A549 (cell line): ENCODE measurements at regions not wholly inside any gene's neighbourhood (a gene's known extent, or its start where the extent isn't known, plus 50 kb on each side); places are given as distances from the start of the nearest gene placed in this dataset.

ENCODE experiments used
- ATAC-seq, 2 experiments: fragments of 200-7000 bp in 1 of 2; fragments of >200 bp in 1 of 2; cut with Nextera tagmentation in 1 of 2; cut with Tn5 transposase in 1 of 2; 3 replicates each; pipeline versions ENCODE4 v1.8.0 to v1.9.1; 2018 to 2020; ENCODE audit warnings: mild to moderate bottlenecking in 1 of 2, moderate library complexity in 1 of 2
- CTCF ChIA-PET: fragments of 300-600 bp; sonication (Branson Sonifier 250); formaldehyde crosslinking; extraction: SDS; loops from one replicate; lab custom pipeline; 2021; ENCODE audit warnings: antibody characterized with exemption, inconsistent platforms; lab: Yijun Ruan, JAX
- POLR2A ChIA-PET: fragments of 350-600 bp; formaldehyde crosslinking; extraction: SDS; loops from one replicate; lab custom pipeline; 2021; ENCODE audit warnings: antibody characterized with exemption, inconsistent platforms; lab: Yijun Ruan, JAX
- DNase-seq, 2 experiments: peaks; one replicate each; pipeline versions ENCODE4 v3.0.0 to v3.0.0-alpha.2; 2011 to 2016; ENCODE audit warnings: low read depth in 1 of 2, low spot score in 1 of 2
- FAIRE-seq: peaks from 2 replicates; lab custom pipeline; 2011; peaks lifted over from hg19 to GRCh38; lab: Jason Lieb, UNC
- H3K27ac ChIP-seq, 2 experiments: fragments of >200 bp; sonication (Bioruptor Twin); formaldehyde crosslinking; 3 replicates each; pipeline ENCODE4 v1.5.1; 2016 to 2017
- H3K4me1 ChIP-seq: fragments of >200 bp; sonication (Bioruptor Twin); formaldehyde crosslinking; 3 replicates; pipeline ENCODE4 v1.6.1; 2016
- H3K4me2 ChIP-seq: fragments of >200 bp; sonication (Bioruptor Twin); formaldehyde crosslinking; 3 replicates; pipeline ENCODE4 v1.6.1; 2016
- H3K4me3 ChIP-seq: fragments of >200 bp; sonication (Bioruptor Twin); formaldehyde crosslinking; 3 replicates; pipeline ENCODE4 v1.5.1; 2016
- H3K9me3 ChIP-seq: fragments of >200 bp; sonication (Bioruptor Twin); formaldehyde crosslinking; 3 replicates; pipeline ENCODE4 v1.6.1; 2016
- BHLHE40 ChIP-seq: IDR thresholded peaks from 2 replicates; pipeline ENCODE4 v1.6.1; 2012; ENCODE audit warnings: low read depth, low read length, inconsistent platforms
- CEBPB ChIP-seq, 2 experiments: fragments of >200 bp in 1 of 2; sonication (Bioruptor Twin) in 1 of 2; formaldehyde crosslinking in 1 of 2; IDR thresholded peaks; 2 replicates each; pipeline ENCODE4 v1.6.1; 2012 to 2016
- FOSL2 ChIP-seq, 2 experiments: fragments of 450-650 bp in 1 of 2; fragments of >200 bp in 1 of 2; sonication (Bioruptor Twin) in 1 of 2; formaldehyde crosslinking; IDR thresholded peaks; 2 replicates each; pipeline versions ENCODE4 v1.5.0 to v1.6.1; 2016 to 2020; ENCODE audit warnings: mild to moderate bottlenecking in 1 of 2, moderate library complexity in 1 of 2
- FOXS1 ChIP-seq: fragments of 250-450 bp; sonication (Bioruptor Pico); IDR thresholded peaks from 2 replicates; pipeline ENCODE4 v1.5.0; 2020; ENCODE audit warnings: mild to moderate bottlenecking, moderate library complexity
- GATA3 ChIP-seq: IDR thresholded peaks from 2 replicates; pipeline ENCODE4 v1.6.1; 2012; ENCODE audit warnings: borderline replicate concordance
- HOXB5 ChIP-seq: fragments of 250-450 bp; sonication (Bioruptor Pico); IDR thresholded peaks from 2 replicates; pipeline ENCODE4 v1.5.0; 2020; ENCODE audit warnings: mild to moderate bottlenecking, moderate library complexity
- MAFK ChIP-seq: fragments of 450-650 bp; IDR thresholded peaks from 2 replicates; pipeline ENCODE4 v1.6.1; 2014; ENCODE audit not compliant: partially characterized antibody
- POLR2AphosphoS2 ChIP-seq: conservative IDR thresholded peaks from 2 replicates; pipeline ENCODE4 v1.6.1; 2012; ENCODE audit warnings: low read length, improper control_type of control experiment, inconsistent platforms
- RNF2 ChIP-seq: fragments of 200-600 bp; sonication (generic); IDR thresholded peaks from 2 replicates; pipeline ENCODE4 v1.6.1; 2016; ENCODE audit warnings: low read depth, mild to moderate bottlenecking, antibody characterized with exemption, moderate library complexity, borderline replicate concordance
- SMC3 ChIP-seq: fragments of >200 bp; sonication (Bioruptor Twin); formaldehyde crosslinking; IDR thresholded peaks from 3 replicates; pipeline ENCODE4 v1.6.1; 2018; ENCODE audit warnings: inconsistent platforms
- SREBF2 ChIP-seq: fragments of 450-650 bp; IDR thresholded peaks from 2 replicates; pipeline ENCODE4 v1.6.1; 2014; ENCODE audit warnings: mild to moderate bottlenecking, moderate library complexity
- ZNF302 ChIP-seq: fragments of 250-450 bp; sonication (Bioruptor Pico); IDR thresholded peaks from 2 replicates; pipeline ENCODE4 v1.9.0; 2021; ENCODE audit warnings: inconsistent platforms, mild to moderate bottlenecking, moderate library complexity
- ZSCAN20 ChIP-seq: fragments of 250-450 bp; sonication (Bioruptor Pico); IDR thresholded peaks from 2 replicates; pipeline ENCODE4 v1.8.0; 2022; ENCODE audit warnings: mild to moderate bottlenecking, moderate library complexity
- WGBS: methylation state at CpG from one replicate; pipeline ENCODE4 v1.1.6; 2017; ENCODE audit errors: missing lambda C conversion rate; 5-methylcytosine and 5-hydroxymethylcytosine counted together
- TF ChIP-seq, protein P1 (sequence below): fragments of 450-650 bp; IDR thresholded peaks from 2 replicates; pipeline ENCODE4 v1.6.1; 2014; ENCODE audit warnings: antibody characterized with exemption
- TF ChIP-seq, protein P2 (sequence below): IDR thresholded peaks from 2 replicates; pipeline ENCODE4 v1.6.1; 2012

DNA sequence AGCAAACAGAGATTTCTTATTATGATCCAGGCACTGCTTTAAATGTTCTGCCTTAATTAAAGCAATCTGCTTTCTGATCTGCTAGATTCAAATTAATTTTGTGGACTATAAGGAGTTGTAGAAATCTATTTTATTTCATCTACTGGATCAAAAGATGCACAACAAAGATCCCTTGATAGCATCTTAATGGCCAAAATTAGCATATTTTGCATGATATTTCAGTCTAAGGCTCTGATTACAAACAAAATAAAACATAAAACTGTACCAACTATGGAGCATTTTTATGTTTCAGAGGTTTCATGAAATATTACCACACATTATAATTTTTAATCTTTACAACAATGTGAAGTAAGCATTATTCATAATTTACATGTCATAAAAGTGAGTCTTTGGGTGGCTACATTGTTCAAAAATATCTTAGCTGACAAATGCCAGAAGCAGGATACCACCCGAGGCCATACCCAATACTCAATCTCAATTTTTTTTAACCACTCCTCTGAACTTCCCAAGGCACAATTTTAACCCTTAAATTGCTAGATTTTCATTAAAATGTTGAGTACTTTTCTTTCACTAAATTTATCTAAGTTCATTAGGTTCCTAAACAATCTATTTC lies 929.5 kb downstream of the KCNA4 start:
- H3K9me3 ChIP-seq, result peaks cover 7% of the 10 kb centered on the region; the same call in 2 of the 3 replicates
- ATAC-seq, result no peak
- no peak for FAIRE-seq
- ChIA-PET CTCF (no interaction called here), POLR2A (no interaction called here)
- H3K27ac ChIP-seq, result peak overlapping the region in 1 of 2 experiments; percentile 29; a peak in 1 of 6 replicates
- TF ChIP-seq FOSL2 (IDR thresholded peaks at IDR 0.05) (no peak), FOSL2 (CRISPR knock-in tag; IDR thresholded peaks at IDR 0.05) (no peak), ZSCAN20 (CRISPR knock-in tag) (no peak), SMC3 (no peak), HOXB5 (CRISPR knock-in tag) (no peak)
- no peaks in the 10 kb centered on the region; the same call in 2 of the 3 replicates for H3K4me1 ChIP-seq
- DNase-seq, result no peak
- 6% methylated on average over 1 of the region's 1 CpG for WGBS
- no peak overlapping the region for H3K4me3 ChIP-seq
- no peak overlapping the region for H3K4me2 ChIP-seq

DNA sequence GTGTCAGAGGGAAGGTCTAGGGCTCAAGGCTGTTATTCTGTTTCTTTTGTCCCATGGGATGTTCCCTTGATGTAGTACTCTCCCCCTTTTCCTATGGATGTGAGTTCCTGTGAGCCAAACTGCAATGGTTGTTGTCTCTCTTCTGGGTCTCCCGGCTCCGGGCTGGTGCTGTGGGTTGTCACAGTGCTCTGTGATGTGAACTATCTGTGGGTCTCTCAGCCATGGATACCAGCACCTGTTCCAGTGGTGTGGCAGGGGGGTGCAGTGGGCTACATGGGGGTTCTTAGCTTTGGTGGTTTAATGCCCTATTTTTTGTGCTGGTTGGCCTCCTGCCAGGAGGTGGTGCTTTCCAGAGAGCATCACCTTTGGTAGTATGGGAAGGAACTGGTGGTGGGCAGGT lies 941.1 kb downstream of the KCNA4 start:
- no peak overlapping the region for H3K4me3 ChIP-seq
- ATAC-seq, result no peak
- no peak overlapping the region for H3K27ac ChIP-seq
- FAIRE-seq, result no peak
- DNase-seq, result no peak
- no peak for TF ChIP-seq SREBF2
- TF ChIP-seq BHLHE40, result no peak
- TF ChIP-seq ZNF302 (CRISPR knock-in tag), result no peak
- TF ChIP-seq POLR2AphosphoS2, result no peak
- TF ChIP-seq, protein P1, sequence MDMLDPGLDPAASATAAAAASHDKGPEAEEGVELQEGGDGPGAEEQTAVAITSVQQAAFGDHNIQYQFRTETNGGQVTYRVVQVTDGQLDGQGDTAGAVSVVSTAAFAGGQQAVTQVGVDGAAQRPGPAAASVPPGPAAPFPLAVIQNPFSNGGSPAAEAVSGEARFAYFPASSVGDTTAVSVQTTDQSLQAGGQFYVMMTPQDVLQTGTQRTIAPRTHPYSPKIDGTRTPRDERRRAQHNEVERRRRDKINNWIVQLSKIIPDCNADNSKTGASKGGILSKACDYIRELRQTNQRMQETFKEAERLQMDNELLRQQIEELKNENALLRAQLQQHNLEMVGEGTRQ, result no peak
- TF ChIP-seq, protein P2, sequence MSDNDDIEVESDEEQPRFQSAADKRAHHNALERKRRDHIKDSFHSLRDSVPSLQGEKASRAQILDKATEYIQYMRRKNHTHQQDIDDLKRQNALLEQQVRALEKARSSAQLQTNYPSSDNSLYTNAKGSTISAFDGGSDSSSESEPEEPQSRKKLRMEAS, result no peak
- H3K4me2 ChIP-seq, result no peak overlapping the region
- WGBS, result 100% methylated on average over 2 of the region's 2 CpGs
- ChIA-PET POLR2A (no interaction called here), CTCF (no interaction called here)
- peaks cover 24% of the 10 kb centered on the region; the same call in 2 of the 3 replicates for H3K9me3 ChIP-seq
- no peaks in the 10 kb centered on the region for H3K4me1 ChIP-seq

DNA sequence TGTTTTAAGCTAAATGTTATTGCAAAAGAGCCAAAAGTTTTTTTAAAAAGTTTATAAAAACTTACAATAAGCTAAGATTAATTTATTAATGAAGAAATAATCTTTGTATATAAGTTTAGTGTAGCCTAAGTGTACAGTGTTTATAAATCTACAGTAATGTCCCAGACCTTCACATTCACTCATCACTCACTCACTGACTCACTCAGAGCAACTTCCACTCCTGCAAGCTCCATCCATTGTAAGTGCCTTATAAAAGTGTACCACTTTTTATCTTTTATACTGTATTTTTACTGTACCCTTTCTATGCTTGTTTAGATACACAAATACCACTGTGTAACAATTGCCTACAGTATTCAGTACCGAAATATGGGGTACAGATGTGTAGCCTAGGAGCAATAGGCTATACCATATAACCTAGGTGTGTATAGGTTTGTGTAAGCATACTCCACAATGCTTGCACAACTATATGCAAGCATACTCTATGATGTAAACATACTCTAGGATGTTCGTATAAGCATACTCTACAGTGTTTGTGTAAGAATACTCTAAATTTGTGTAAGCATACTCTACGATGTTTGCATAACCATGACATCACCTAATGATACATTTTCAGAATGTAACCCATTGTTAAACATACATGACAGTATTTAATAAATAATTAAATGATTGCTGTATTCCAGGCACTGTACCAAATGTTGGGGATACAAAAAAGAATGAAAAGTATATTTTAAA lies 953.0 kb downstream of the KCNA4 start:
- no peak; a peak in 1 of 6 replicates for ATAC-seq
- peak in 1 of 2 experiments; percentile 28 for DNase-seq

DNA sequence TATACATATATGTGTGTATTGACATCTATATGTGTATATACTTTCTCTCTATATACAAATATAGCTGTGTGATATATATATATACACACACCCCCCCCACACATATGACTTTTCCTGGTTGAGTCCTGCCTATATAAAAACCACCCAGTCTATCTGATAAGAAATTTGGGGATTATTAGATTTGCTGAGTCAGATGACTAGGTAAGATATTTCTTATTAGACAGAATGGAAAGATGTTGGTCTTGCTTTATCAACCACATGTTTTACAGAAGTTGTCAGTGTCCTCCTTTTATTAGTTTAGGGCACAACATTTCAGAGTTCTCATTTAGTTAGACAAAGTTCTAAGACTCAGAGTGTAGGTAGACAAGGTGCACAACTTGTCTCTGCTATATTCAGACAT lies 953.3 kb downstream of the METTL15 start:
- DNase-seq (no peak), ATAC-seq (no peak)
- Histone ChIP-seq H3K27ac (no peak overlapping the region), H3K9me3 (peaks cover 10% of the 10 kb centered on the region; the same call in 1 of the 3 replicates), H3K4me1 (no peaks in the 10 kb centered on the region)
- no peak for TF ChIP-seq FOXS1 (CRISPR knock-in tag)
- TF ChIP-seq MAFK, result peak; percentile 30
- TF ChIP-seq, all 56 proteins: peak for 1
- no peak overlapping the region for H3K4me2 ChIP-seq
- FAIRE-seq, result no peak
- POLR2A ChIA-PET, result no interaction called here
- CTCF ChIA-PET, result no interaction called here
- H3K4me3 ChIP-seq, result no peak overlapping the region

More for the DNA sequence above, 953.0 kb downstream of the KCNA4 start:
- no peak for TF ChIP-seq RNF2
- no peak for TF ChIP-seq FOSL2 (IDR thresholded peaks at IDR 0.05)
- peak; percentile 43; the same call in 1 of the 2 replicates for TF ChIP-seq FOSL2 (CRISPR knock-in tag; IDR thresholded peaks at IDR 0.05)
- 0 out of 2 replicates have a peak, but pooled peaks have one; percentile 16 for TF ChIP-seq GATA3
- peak in 1 of 2 experiments; percentile 63; a peak in 1 of 4 replicates for TF ChIP-seq CEBPB (IDR thresholded peaks at IDR 0.05)
- Histone ChIP-seq H3K9me3 (no peaks in the 10 kb centered on the region), H3K4me2 (no peak overlapping the region), H3K27ac (no peak overlapping the region), H3K4me1 (no peaks in the 10 kb centered on the region), H3K4me3 (no peak overlapping the region)
- ChIA-PET CTCF (interaction anchor here (0.9 kb wide), 1 partner anchor 271 kb away, joined by 3 read pairs; no protein-coding TSS in a partner anchor), POLR2A (no interaction called here)
- no peak for FAIRE-seq
- 48% methylated on average over 3 of the region's 3 CpGs for WGBS
